Skin epidermis (tissue), 12 donors: ENCODE measurements at regions not wholly inside any gene's neighbourhood (a gene's known extent, or its start where the extent isn't known, plus 50 kb on each side); places are given as distances from the start of the nearest gene placed in this dataset.

ENCODE experiments used
- H3K27ac ChIP-seq, 21 experiments: fragments of 200-600 bp; sonication (generic) in 11 of 21; one replicate each; pipeline ENCODE4 v1.5.0; 2020; ENCODE audit warnings: mild to moderate bottlenecking in 3 of 21, inconsistent platforms in 2 of 21, moderate library complexity in 2 of 21
- H3K4me3 ChIP-seq, 7 experiments: fragments of 200-600 bp; sonication (generic) in 2 of 7; one replicate each; pipeline ENCODE4 v1.5.0; 2020; ENCODE audit warnings: inconsistent platforms in 2 of 7, mild to moderate bottlenecking in 2 of 7, moderate library complexity in 1 of 7

GRCh38 chr1:86233403-86233802, 76.8 kb upstream of the COL24A1 start:
- no peak overlapping the region for H3K27ac ChIP-seq
- H3K4me3 ChIP-seq = no peak overlapping the region

- Histone ChIP-seq H3K27ac (no peak overlapping the region), H3K4me3 (no peak overlapping the region)
These were observed 74.5 kb upstream of the COL24A1 start for GRCh38 chr1:86231076-86231475.

GRCh38 chr1:86229405-86229975, 72.9 kb upstream of the COL24A1 start:
- Histone ChIP-seq H3K27ac (no peak overlapping the region), H3K4me3 (no peak overlapping the region)

GRCh38 chr1:86228546-86228945, 72.0 kb upstream of the COL24A1 start:
- Histone ChIP-seq H3K27ac (no peak overlapping the region), H3K4me3 (no peak overlapping the region)

- no peak overlapping the region for H3K4me3 ChIP-seq
These were observed 70.5 kb upstream of the COL24A1 start for GRCh38 chr1:86227026-86227425.

GRCh38 chr1:86226204-86226603, 69.6 kb upstream of the COL24A1 start:
- H3K4me3 ChIP-seq = no peak overlapping the region
- H3K27ac ChIP-seq = no peak overlapping the region

More at GRCh38 chr1:86227026-86227425, 70.5 kb upstream of the COL24A1 start:
- no peak overlapping the region for H3K27ac ChIP-seq

GRCh38 chr1:86224651-86225310, 68.2 kb upstream of the COL24A1 start:
- H3K27ac ChIP-seq = no peak overlapping the region
- H3K4me3 ChIP-seq = no peak overlapping the region

GRCh38 chr1:86218859-86219258, 62.3 kb upstream of the COL24A1 start:
- Histone ChIP-seq H3K4me3 (no peak overlapping the region), H3K27ac (no peak overlapping the region)

GRCh38 chr1:86214605-86215004, 58.0 kb upstream of the COL24A1 start:
- Histone ChIP-seq H3K27ac (no peak overlapping the region), H3K4me3 (no peak overlapping the region)

- H3K27ac ChIP-seq = no peak overlapping the region
- no peak overlapping the region for H3K4me3 ChIP-seq
These were observed 52.8 kb upstream of the COL24A1 start for GRCh38 chr1:86209346-86209745.

- H3K4me3 ChIP-seq = no peak overlapping the region
- H3K27ac ChIP-seq = peak overlapping the region in 2 of 21 experiments; percentile 4 to 16
These were observed 50.8 kb upstream of the COL24A1 start for GRCh38 chr1:86207323-86207722.
